ENCODE measurements at regions not wholly inside any gene's neighbourhood (a gene's known extent, or its start where the extent isn't known, plus 50 kb on each side); places are given as distances from the start of the nearest gene placed in this dataset.

DNA sequence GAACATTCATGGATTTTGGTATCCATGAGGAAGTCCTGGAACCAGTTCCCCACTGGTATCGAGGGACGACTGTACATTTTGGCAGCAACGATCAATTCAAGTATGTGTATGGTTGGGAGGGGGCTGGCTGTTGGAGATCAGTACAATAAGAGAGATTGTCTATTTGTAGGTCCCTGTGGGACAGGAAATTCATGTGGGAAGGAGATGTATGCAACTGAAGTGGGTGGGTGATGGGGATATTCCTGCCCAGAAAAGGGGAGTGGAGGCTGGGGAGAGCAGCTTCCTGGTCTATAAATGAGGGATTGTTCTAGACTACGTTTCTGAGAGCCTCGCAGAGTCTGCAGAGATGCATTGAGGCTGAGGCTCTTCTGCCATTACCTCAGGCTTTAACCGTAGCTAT, 140.2 kb upstream of the MAGI3 start:
- Histone ChIP-seq H2AFZ (ENCODE audit: insufficient read depth, low read length, poor library complexity) (no peak overlapping the region), H3K14ac (ENCODE audit: low read length) (no peak overlapping the region), H3K79me2 (ENCODE audit: control insufficient read depth, insufficient read depth, low read length, poor library complexity) (no peaks in the 10 kb centered on the region), H2AK5ac (ENCODE audit: low read length) (no peak overlapping the region), H3K79me1 (ENCODE audit: low read length) (peaks cover 1% of the 10 kb centered on the region), H3K4me3 (ENCODE audit: low read depth, low read length) (no peak overlapping the region), H3K36me3 (ENCODE audit: control insufficient read depth in 1 of 2, insufficient read depth in 2 of 2, low read length in 2 of 2) (no peaks in the 10 kb centered on the region), H4K12ac (ENCODE audit: low read depth, low read length) (no peak overlapping the region), H3K27ac (ENCODE audit: low read depth, low read length) (no peak overlapping the region), H4K8ac (ENCODE audit: low read depth, low read length) (no peak overlapping the region), H2BK5ac (ENCODE audit: low read depth, low read length, poor library complexity) (no peak overlapping the region), H3K9ac (ENCODE audit: low read length) (no peak overlapping the region), H2BK12ac (ENCODE audit: low read length) (no peak overlapping the region), H3K9me3 (ENCODE audit: insufficient read depth, low read depth, low read length) (no peaks in the 10 kb centered on the region), H3K27me3 (ENCODE audit: insufficient read depth, low read length) (no peaks in the 10 kb centered on the region), H3K18ac (ENCODE audit: low read length) (no peak overlapping the region), H2BK120ac (ENCODE audit: insufficient read depth, low read length, poor library complexity) (no peak overlapping the region), H4K91ac (ENCODE audit: low read depth, low read length) (no peak overlapping the region), H3K4me2 (ENCODE audit: low read length) (no peak overlapping the region), H3K23ac (ENCODE audit: low read length) (no peak overlapping the region), H3K4me1 (ENCODE audit: control insufficient read depth in 1 of 2, insufficient read depth in 2 of 2, low read length in 2 of 2) (peaks cover 7 to 10% of the 10 kb centered on the region in 2 experiments), H3K4ac (ENCODE audit: low read depth, low read length) (no peak overlapping the region)
- DNase-seq = no peak
- no CpG with 5 or more reads among the region's 6 CpGs for WGBS (ENCODE audit: extremely low coverage, insufficient coverage, insufficient read length)

DNA sequence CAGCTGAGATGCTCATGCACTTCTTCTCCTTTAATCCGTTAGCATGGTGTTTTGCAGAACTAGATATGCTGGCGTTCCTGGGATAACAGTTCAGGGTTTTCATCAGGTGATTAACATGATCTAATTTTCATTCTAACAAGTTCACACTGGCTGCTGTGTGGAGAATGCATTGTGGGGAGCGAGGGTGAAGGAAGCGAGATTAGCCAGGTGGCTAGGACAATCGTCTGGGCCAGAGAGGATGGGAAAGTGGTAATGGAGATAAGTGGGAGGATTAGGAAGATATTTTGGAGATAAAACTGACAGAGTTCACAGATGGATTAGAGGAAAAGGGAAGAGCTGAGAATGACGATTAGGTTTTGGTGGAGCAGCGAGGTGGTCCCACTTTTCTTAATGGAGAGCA, 138.1 kb upstream of the MAGI3 start:
- no peaks in the 10 kb centered on the region for H3K79me2 ChIP-seq (ENCODE audit: control insufficient read depth, insufficient read depth, low read length, poor library complexity)
- no peak overlapping the region for H4K8ac ChIP-seq (ENCODE audit: low read depth, low read length)
- no peak overlapping the region for H3K18ac ChIP-seq (ENCODE audit: low read length)
- no peak overlapping the region for H3K27ac ChIP-seq (ENCODE audit: low read depth, low read length)
- no peak overlapping the region for H3K4me3 ChIP-seq (ENCODE audit: low read depth, low read length)
- H3K9ac ChIP-seq (ENCODE audit: low read length) = no peak overlapping the region
- H2AFZ ChIP-seq (ENCODE audit: insufficient read depth, low read length, poor library complexity) = no peak overlapping the region
- no peak for DNase-seq
- H2BK5ac ChIP-seq (ENCODE audit: low read depth, low read length, poor library complexity) = no peak overlapping the region
- H2BK120ac ChIP-seq (ENCODE audit: insufficient read depth, low read length, poor library complexity) = no peak overlapping the region
- peaks cover 1% of the 10 kb centered on the region for H3K79me1 ChIP-seq (ENCODE audit: low read length)
- H3K36me3 ChIP-seq (ENCODE audit: control insufficient read depth in 1 of 2, insufficient read depth in 2 of 2, low read length in 2 of 2) = no peaks in the 10 kb centered on the region
- no peaks in the 10 kb centered on the region for H3K27me3 ChIP-seq (ENCODE audit: insufficient read depth, low read length)
- no peak overlapping the region for H3K23ac ChIP-seq (ENCODE audit: low read length)
- H3K4ac ChIP-seq (ENCODE audit: low read depth, low read length) = no peak overlapping the region
- no peak overlapping the region for H3K14ac ChIP-seq (ENCODE audit: low read length)
- H4K91ac ChIP-seq (ENCODE audit: low read depth, low read length) = no peak overlapping the region
- peaks cover 7 to 11% of the 10 kb centered on the region in 2 experiments for H3K4me1 ChIP-seq (ENCODE audit: control insufficient read depth in 1 of 2, insufficient read depth in 2 of 2, low read length in 2 of 2)
- no peaks in the 10 kb centered on the region for H3K9me3 ChIP-seq (ENCODE audit: insufficient read depth, low read depth, low read length)
- no peak overlapping the region for H2BK12ac ChIP-seq (ENCODE audit: low read length)
- H2AK5ac ChIP-seq (ENCODE audit: low read length) = no peak overlapping the region
- no peak overlapping the region for H3K4me2 ChIP-seq (ENCODE audit: low read length)
- H4K12ac ChIP-seq (ENCODE audit: low read depth, low read length) = no peak overlapping the region
- no CpG with 5 or more reads among the region's 7 CpGs for WGBS (ENCODE audit: extremely low coverage, insufficient coverage, insufficient read length)

DNA sequence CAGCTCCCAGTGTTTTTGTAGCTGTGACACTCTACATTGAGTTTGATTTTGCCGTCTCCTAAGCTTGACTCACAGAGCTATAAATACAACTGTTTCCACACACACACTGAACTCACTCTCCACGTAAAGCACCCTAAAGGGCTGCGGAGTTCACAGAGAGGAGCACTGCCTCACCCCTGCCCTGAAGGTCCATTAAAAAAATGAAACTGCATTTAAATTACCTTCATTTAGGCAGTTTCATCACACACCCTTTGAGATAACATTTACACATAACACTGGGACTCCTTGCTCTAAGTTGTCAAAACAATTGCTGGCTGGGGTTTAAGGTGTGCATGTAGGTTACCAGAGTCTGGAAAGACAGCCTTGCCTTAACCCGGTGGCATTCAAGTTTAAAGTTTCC, 137.1 kb upstream of the MAGI3 start:
- Histone ChIP-seq H2AFZ (ENCODE audit: insufficient read depth, low read length, poor library complexity) (no peak overlapping the region), H3K23ac (ENCODE audit: low read length) (no peak overlapping the region), H2BK12ac (ENCODE audit: low read length) (no peak overlapping the region), H4K8ac (ENCODE audit: low read depth, low read length) (no peak overlapping the region), H3K79me1 (ENCODE audit: low read length) (no peaks in the 10 kb centered on the region), H3K27ac (ENCODE audit: low read depth, low read length) (no peak overlapping the region), H3K79me2 (ENCODE audit: control insufficient read depth, insufficient read depth, low read length, poor library complexity) (no peaks in the 10 kb centered on the region), H3K4ac (ENCODE audit: low read depth, low read length) (no peak overlapping the region), H3K36me3 (ENCODE audit: control insufficient read depth in 1 of 2, insufficient read depth in 2 of 2, low read length in 2 of 2) (no peaks in the 10 kb centered on the region), H2BK5ac (ENCODE audit: low read depth, low read length, poor library complexity) (no peak overlapping the region), H2AK5ac (ENCODE audit: low read length) (no peak overlapping the region), H3K4me1 (ENCODE audit: control insufficient read depth in 1 of 2, insufficient read depth in 2 of 2, low read length in 2 of 2) (peaks cover 0 to 2% of the 10 kb centered on the region in 2 experiments), H4K12ac (ENCODE audit: low read depth, low read length) (no peak overlapping the region), H3K4me3 (ENCODE audit: low read depth, low read length) (no peak overlapping the region), H3K9me3 (ENCODE audit: insufficient read depth, low read depth, low read length) (no peaks in the 10 kb centered on the region), H3K9ac (ENCODE audit: low read length) (no peak overlapping the region), H3K14ac (ENCODE audit: low read length) (no peak overlapping the region), H2BK120ac (ENCODE audit: insufficient read depth, low read length, poor library complexity) (no peak overlapping the region), H3K27me3 (ENCODE audit: insufficient read depth, low read length) (no peaks in the 10 kb centered on the region), H3K18ac (ENCODE audit: low read length) (no peak overlapping the region), H3K4me2 (ENCODE audit: low read length) (no peak overlapping the region), H4K91ac (ENCODE audit: low read depth, low read length) (no peak overlapping the region)
- no peak for DNase-seq
- no CpG with 5 or more reads among the region's 4 CpGs for WGBS (ENCODE audit: extremely low coverage, insufficient coverage, insufficient read length)

DNA sequence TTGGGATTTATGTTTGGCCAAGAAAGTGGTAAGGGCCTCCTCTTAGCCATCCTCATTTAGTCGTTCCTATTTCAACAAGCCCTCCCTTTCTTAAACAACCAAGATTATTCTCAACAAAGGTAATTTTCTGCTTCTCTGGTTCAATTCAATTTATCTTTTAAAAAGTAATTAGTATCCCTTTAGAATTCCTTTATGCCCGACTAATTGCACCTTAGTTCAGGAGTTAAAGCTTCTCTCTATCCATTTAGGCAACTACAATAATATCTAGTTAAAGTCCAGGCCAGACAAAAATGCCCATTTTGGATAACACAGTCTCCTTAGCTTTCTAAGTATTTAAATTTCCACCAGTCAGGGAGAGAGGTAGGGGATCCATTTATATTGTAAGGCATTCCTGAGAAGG, 136.7 kb upstream of the MAGI3 start:
- WGBS (ENCODE audit: extremely low coverage, insufficient coverage, insufficient read length) = no CpG with 5 or more reads among the region's 2 CpGs

More for the DNA sequence above, 136.7 kb upstream of the MAGI3 start:
- H3K9ac ChIP-seq (ENCODE audit: low read length) = no peak overlapping the region
- H4K12ac ChIP-seq (ENCODE audit: low read depth, low read length) = no peak overlapping the region
- H3K36me3 ChIP-seq (ENCODE audit: control insufficient read depth in 1 of 2, insufficient read depth in 2 of 2, low read length in 2 of 2) = no peaks in the 10 kb centered on the region
- H3K4me1 ChIP-seq (ENCODE audit: control insufficient read depth in 1 of 2, insufficient read depth in 2 of 2, low read length in 2 of 2) = peaks cover 0 to 2% of the 10 kb centered on the region in 2 experiments
- no peaks in the 10 kb centered on the region for H3K79me2 ChIP-seq (ENCODE audit: control insufficient read depth, insufficient read depth, low read length, poor library complexity)
- H2AFZ ChIP-seq (ENCODE audit: insufficient read depth, low read length, poor library complexity) = no peak overlapping the region
- H3K4me3 ChIP-seq (ENCODE audit: low read depth, low read length) = no peak overlapping the region
- H3K27me3 ChIP-seq (ENCODE audit: insufficient read depth, low read length) = no peaks in the 10 kb centered on the region
- H4K8ac ChIP-seq (ENCODE audit: low read depth, low read length) = no peak overlapping the region
- no peak overlapping the region for H2AK5ac ChIP-seq (ENCODE audit: low read length)
- H3K9me3 ChIP-seq (ENCODE audit: insufficient read depth, low read depth, low read length) = no peaks in the 10 kb centered on the region
- no peak overlapping the region for H3K18ac ChIP-seq (ENCODE audit: low read length)
- H3K79me1 ChIP-seq (ENCODE audit: low read length) = no peaks in the 10 kb centered on the region
- H2BK12ac ChIP-seq (ENCODE audit: low read length) = no peak overlapping the region
- no peak for DNase-seq
- no peak overlapping the region for H3K23ac ChIP-seq (ENCODE audit: low read length)
- no peak overlapping the region for H3K27ac ChIP-seq (ENCODE audit: low read depth, low read length)
- H4K91ac ChIP-seq (ENCODE audit: low read depth, low read length) = no peak overlapping the region
- no peak overlapping the region for H2BK5ac ChIP-seq (ENCODE audit: low read depth, low read length, poor library complexity)
- H3K14ac ChIP-seq (ENCODE audit: low read length) = no peak overlapping the region
- no peak overlapping the region for H2BK120ac ChIP-seq (ENCODE audit: insufficient read depth, low read length, poor library complexity)
- H3K4me2 ChIP-seq (ENCODE audit: low read length) = no peak overlapping the region
- no peak overlapping the region for H3K4ac ChIP-seq (ENCODE audit: low read depth, low read length)

Data from trophoblast cell (in vitro differentiated cells and primary cell).